GM18909 (cell line): ENCODE measurements at regions not wholly inside any gene's neighbourhood (a gene's known extent, or its start where the extent isn't known, plus 50 kb on each side); places are given as distances from the start of the nearest gene placed in this dataset.
"Not testable (repeated sequence)": the region's sequence is repeated elsewhere in the genome, so short reads cannot be mapped to it uniquely, and the experiment has no call there.

Experiments
- ATAC-seq: cut with Tn5 transposase; IDR thresholded peaks from one replicate; pipeline ENCODE4 v1.9.1; 2021; ENCODE audit warnings: mild to moderate bottlenecking; ENCODE audit not compliant: unreplicated experiment, poor library complexity

GRCh38 chr16:22624800-22625533, 114.3 kb downstream of the NPIPB5 start:
- ATAC-seq, result no peak

- no peak for ATAC-seq
Measured at GRCh38 chr16:22625967-22626366, 115.3 kb downstream of the NPIPB5 start.

- ATAC-seq, result no peak
Measured at GRCh38 chr16:22627043-22627442, 116.4 kb downstream of the NPIPB5 start.

GRCh38 chr16:22628994-22629393, 118.3 kb downstream of the NPIPB5 start:
- ATAC-seq, result no peak

GRCh38 chr16:22630242-22630641, 119.6 kb downstream of the NPIPB5 start:
- no peak for ATAC-seq

- no peak for ATAC-seq
Measured at GRCh38 chr16:22631264-22631663, 120.6 kb downstream of the NPIPB5 start.

GRCh38 chr16:22632606-22633005, 121.9 kb downstream of the NPIPB5 start:
- ATAC-seq, result no peak

GRCh38 chr16:22633280-22633679, 122.6 kb downstream of the NPIPB5 start:
- no peak for ATAC-seq

GRCh38 chr16:22633799-22634198, 123.1 kb downstream of the NPIPB5 start:
- no peak for ATAC-seq

GRCh38 chr16:22634954-22635353, 124.3 kb downstream of the NPIPB5 start:
- no peak for ATAC-seq

- no peak for ATAC-seq
Measured at GRCh38 chr16:22635357-22635761, 124.7 kb downstream of the NPIPB5 start.

GRCh38 chr16:22635801-22636200, 125.1 kb downstream of the NPIPB5 start:
- no peak for ATAC-seq

- no peak for ATAC-seq
Measured at GRCh38 chr16:22638393-22639206, 127.9 kb downstream of the NPIPB5 start.

- no peak for ATAC-seq
Measured at GRCh38 chr16:22641131-22641628, 130.5 kb downstream of the NPIPB5 start.

GRCh38 chr16:22642416-22643088, 131.9 kb downstream of the NPIPB5 start:
- no peak for ATAC-seq

- ATAC-seq, result not testable (repeated sequence)
Measured at GRCh38 chr16:22643203-22643602, 132.5 kb downstream of the NPIPB5 start.

- no peak for ATAC-seq
Measured at GRCh38 chr16:22643886-22644285, 133.2 kb downstream of the NPIPB5 start.

GRCh38 chr16:22645868-22646267, 135.2 kb downstream of the NPIPB5 start:
- no peak for ATAC-seq

GRCh38 chr16:22646948-22647556, 136.4 kb downstream of the NPIPB5 start:
- no peak for ATAC-seq

- ATAC-seq, result no peak
Measured at GRCh38 chr16:22648141-22648540, 137.4 kb downstream of the NPIPB5 start.
